ENCODE measurements at regions not wholly inside any gene's neighbourhood (a gene's known extent, or its start where the extent isn't known, plus 50 kb on each side); places are given as distances from the start of the nearest gene placed in this dataset.

DNA sequence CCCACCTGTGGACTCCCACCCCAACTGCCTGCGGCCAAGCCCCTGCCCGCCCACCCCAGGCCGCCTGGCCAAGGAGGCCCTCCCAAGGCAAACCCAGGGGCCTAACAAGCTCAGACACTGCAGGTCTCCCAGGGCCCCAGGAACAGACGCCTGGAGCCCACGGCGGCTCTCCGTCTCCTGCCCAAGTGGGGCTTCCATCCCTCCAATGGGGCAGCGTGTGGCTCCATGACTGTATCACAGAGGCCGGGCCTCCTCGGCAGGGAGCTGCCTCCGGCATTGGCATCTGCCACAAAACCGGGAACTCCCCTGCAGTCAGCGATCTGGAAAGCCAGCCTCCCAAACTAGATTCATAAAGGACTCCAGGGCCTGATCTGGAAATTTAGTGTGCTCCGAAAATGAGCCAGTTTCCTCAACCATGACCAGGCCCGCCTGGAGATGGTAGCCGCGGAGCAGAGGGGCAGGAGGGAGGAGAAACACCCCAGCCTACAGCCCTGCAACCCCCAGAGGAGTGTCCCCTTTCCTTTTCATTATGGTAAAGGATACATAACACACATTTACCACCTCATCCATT, 148.3 kb upstream of the IQSEC1 start:
- Histone ChIP-seq H3K4me3 (ENCODE audit: low read depth, low read length) (no peak overlapping the region), H3K36me3 (ENCODE audit: control insufficient read depth, insufficient read depth, low read length) (no peaks in the 10 kb centered on the region), H3K27me3 (ENCODE audit: control insufficient read depth, insufficient read depth, low read length) (no peaks in the 10 kb centered on the region)
- no peak for DNase-seq (ENCODE audit: low read depth)
- FAIRE-seq = no peak
- TF ChIP-seq, protein P1, sequence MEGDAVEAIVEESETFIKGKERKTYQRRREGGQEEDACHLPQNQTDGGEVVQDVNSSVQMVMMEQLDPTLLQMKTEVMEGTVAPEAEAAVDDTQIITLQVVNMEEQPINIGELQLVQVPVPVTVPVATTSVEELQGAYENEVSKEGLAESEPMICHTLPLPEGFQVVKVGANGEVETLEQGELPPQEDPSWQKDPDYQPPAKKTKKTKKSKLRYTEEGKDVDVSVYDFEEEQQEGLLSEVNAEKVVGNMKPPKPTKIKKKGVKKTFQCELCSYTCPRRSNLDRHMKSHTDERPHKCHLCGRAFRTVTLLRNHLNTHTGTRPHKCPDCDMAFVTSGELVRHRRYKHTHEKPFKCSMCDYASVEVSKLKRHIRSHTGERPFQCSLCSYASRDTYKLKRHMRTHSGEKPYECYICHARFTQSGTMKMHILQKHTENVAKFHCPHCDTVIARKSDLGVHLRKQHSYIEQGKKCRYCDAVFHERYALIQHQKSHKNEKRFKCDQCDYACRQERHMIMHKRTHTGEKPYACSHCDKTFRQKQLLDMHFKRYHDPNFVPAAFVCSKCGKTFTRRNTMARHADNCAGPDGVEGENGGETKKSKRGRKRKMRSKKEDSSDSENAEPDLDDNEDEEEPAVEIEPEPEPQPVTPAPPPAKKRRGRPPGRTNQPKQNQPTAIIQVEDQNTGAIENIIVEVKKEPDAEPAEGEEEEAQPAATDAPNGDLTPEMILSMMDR (IDR thresholded peaks at IDR 0.05; ENCODE audit: insufficient read depth, low read length, severe bottlenecking) = no peak

DNA sequence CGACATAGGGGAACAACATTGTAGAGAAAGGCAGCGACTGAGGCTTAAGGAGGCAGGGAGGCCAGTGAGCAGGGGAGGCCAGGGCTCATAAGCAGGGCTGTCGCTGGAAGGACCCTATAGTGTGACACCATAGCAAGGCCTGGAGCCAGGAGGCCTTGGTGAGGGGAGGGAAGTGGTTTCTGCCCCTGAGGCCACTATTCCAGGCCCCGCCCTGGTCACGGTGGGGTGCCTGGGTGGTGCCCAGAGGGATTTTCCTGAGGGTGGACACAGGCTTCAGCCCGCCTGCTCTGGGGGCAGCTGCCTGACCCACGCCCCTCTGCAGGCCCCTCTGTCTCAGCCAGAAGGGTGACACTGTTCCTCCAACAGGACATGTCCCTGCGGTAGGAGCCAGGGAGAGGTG, 147.8 kb upstream of the IQSEC1 start:
- Histone ChIP-seq H3K4me3 (ENCODE audit: low read depth, low read length) (no peak overlapping the region), H3K36me3 (ENCODE audit: control insufficient read depth, insufficient read depth, low read length) (no peaks in the 10 kb centered on the region), H3K27me3 (ENCODE audit: control insufficient read depth, insufficient read depth, low read length) (no peaks in the 10 kb centered on the region)
- TF ChIP-seq, protein P1 (IDR thresholded peaks at IDR 0.05; ENCODE audit: insufficient read depth, low read length, severe bottlenecking) = no peak
- FAIRE-seq = no peak
- no peak for DNase-seq (ENCODE audit: low read depth)

DNA sequence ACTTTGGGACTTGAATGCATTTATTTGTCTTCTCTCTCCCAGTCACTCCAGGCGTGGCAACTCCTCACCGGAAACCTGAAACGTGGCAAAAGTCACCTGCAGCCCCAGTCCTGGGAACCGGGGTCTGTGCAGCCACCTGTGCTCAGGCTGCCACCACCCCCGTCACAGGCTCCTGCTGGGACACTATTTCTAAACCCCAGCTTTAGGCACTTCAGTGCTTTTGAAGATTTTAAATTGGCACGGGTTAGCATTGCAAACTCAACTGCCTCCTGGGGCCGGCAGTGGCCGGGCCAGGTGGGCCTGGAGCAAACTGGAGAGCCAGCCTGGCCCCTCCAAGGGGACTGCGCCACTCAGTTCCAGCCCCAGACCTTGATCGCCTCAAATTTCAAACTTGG, 146.7 kb upstream of the IQSEC1 start:
- Histone ChIP-seq H3K4me3 (ENCODE audit: low read depth, low read length) (no peak overlapping the region), H3K27me3 (ENCODE audit: control insufficient read depth, insufficient read depth, low read length) (no peaks in the 10 kb centered on the region), H3K36me3 (ENCODE audit: control insufficient read depth, insufficient read depth, low read length) (no peaks in the 10 kb centered on the region)
- DNase-seq (ENCODE audit: low read depth) (no peak), FAIRE-seq (no peak)
- TF ChIP-seq, protein P1 (IDR thresholded peaks at IDR 0.05; ENCODE audit: insufficient read depth, low read length, severe bottlenecking) = no peak

DNA sequence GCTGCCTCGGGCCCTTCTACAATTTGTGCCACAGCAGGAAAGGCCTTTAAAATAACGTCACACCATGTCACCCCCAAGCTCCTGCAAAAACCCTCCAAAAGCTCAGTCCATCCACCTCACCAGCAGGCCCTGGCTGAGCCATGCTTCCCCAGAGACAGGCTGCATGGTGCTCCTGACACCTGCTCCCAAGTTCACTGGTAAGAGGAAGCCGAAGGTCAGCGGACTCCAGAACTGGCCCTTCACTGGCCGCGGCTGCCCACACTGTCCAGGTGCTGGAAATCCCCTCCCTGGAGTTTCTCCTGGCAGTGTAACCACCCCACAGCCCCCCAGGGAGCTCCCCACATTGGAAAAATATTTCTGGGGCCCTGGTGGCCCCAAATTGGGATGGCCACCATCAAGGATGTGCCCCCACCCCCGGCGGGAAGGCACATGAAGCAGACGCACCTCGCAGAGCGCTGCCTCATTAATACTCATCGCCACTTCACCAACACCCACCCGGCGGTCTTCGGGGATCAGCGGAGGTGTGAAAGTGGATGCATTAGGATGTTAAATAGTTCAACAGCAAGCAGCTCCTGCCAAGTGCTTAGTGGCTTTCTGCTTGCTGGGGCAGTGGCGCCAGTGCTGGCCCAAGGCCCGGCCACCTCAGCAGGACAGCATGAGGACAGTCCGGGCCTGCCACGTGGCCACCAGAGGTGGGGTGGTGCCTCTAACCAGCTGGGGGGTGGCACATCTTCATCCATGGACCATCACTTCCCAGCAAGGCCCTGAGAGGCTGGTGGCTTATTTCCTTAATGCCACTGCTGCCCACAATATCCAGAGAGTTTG, 146.1 kb upstream of the IQSEC1 start:
- DNase-seq (ENCODE audit: low read depth) = no peak
- Histone ChIP-seq H3K27me3 (ENCODE audit: control insufficient read depth, insufficient read depth, low read length) (no peaks in the 10 kb centered on the region), H3K36me3 (ENCODE audit: control insufficient read depth, insufficient read depth, low read length) (no peaks in the 10 kb centered on the region), H3K4me3 (ENCODE audit: low read depth, low read length) (no peak overlapping the region)
- TF ChIP-seq, protein P1 (IDR thresholded peaks at IDR 0.05; ENCODE audit: insufficient read depth, low read length, severe bottlenecking) = no peak
- no peak for FAIRE-seq

DNA sequence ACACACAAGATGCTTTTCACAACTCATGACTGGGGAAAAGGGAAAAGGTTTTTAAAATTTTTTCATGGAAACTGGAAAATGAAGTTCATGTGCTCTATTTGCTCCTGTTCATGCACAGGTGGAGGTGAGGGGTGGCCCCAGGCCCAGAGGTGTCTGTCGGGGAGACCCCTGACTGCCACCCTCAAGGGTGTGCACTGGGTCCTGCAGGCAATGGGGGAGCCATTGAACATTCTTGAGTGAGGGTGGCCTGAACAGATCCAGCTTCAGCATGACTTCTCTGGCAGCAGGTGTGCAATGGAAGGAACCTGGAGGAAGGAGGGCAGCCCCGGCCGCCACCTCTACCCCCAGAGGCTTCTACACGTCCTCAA, 145.3 kb upstream of the IQSEC1 start:
- DNase-seq (ENCODE audit: low read depth) (no peak), FAIRE-seq (no peak)
- Histone ChIP-seq H3K27me3 (ENCODE audit: control insufficient read depth, insufficient read depth, low read length) (no peaks in the 10 kb centered on the region), H3K36me3 (ENCODE audit: control insufficient read depth, insufficient read depth, low read length) (no peaks in the 10 kb centered on the region), H3K4me3 (ENCODE audit: low read depth, low read length) (no peak overlapping the region)
- TF ChIP-seq, protein P1 (IDR thresholded peaks at IDR 0.05; ENCODE audit: insufficient read depth, low read length, severe bottlenecking) = no peak
